GM12878 (cell line): ENCODE measurements at regions not wholly inside any gene's neighbourhood (a gene's known extent, or its start where the extent isn't known, plus 50 kb on each side); places are given as distances from the start of the nearest gene placed in this dataset.

Source experiments
- JUNB ChIP-seq: IDR thresholded peaks from 2 replicates; pipeline ENCODE4 v1.6.1; 2016; ENCODE audit warnings: antibody characterized with exemption, mild to moderate bottlenecking
- KLF5 ChIP-seq: fragments of 450-650 bp; IDR thresholded peaks from 2 replicates; pipeline ENCODE4 v1.6.1; 2014; ENCODE audit warnings: mild to moderate bottlenecking; ENCODE audit not compliant: partially characterized antibody
- POLR2A ChIP-seq: IDR thresholded peaks from 2 replicates; pipeline ENCODE4 v1.6.1; 2011; ENCODE audit warnings: low read depth, mild to moderate bottlenecking, low read length
- POLR2AphosphoS5 ChIP-seq: IDR thresholded peaks from 2 replicates; pipeline ENCODE4 v1.6.1; 2011; ENCODE audit warnings: mild to moderate bottlenecking, low read length, inconsistent platforms
- SIN3A ChIP-seq: IDR thresholded peaks from 2 replicates; pipeline ENCODE4 v1.6.1; 2012; ENCODE audit warnings: low read depth, low read length, improper control_type of control experiment
- ZNF274 ChIP-seq: IDR thresholded peaks from one replicate; pipeline ENCODE4 v1.8.0; 2011; ENCODE audit not compliant: insufficient read length, insufficient read depth
- TF ChIP-seq, protein P1 (sequence below): IDR thresholded peaks from 2 replicates; pipeline ENCODE4 v1.6.1; 2011; ENCODE audit warnings: borderline replicate concordance, low read depth, mild to moderate bottlenecking, moderate library complexity, mixed read lengths, low read length; ENCODE audit not compliant: insufficient read depth; ENCODE audit errors: extremely low read length

DNA sequence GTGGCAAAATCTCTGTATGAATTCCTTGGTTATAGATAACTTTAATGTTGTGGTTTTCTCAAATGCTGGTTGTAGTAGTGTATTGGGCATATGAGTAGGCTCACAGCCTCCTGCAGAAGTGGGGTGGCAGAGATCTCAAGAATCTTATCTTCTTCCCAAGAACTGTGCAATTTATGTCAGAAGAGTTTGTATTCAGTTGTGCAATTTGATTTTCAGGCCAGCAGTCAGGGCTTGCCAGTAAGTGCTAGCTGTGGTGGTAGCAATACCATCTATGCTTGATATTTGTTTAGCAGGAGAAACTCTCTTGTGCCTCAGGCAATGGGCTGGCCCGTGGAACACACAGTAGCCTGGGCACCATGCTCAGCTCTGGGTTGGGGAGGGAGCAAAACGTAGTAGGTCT is 58.4 kb upstream of the GOLIM4 start:
- no peak for TF ChIP-seq POLR2A
- no peak for TF ChIP-seq SIN3A
- no peak for TF ChIP-seq ZNF274
- TF ChIP-seq KLF5: no peak
- TF ChIP-seq JUNB: no peak
- TF ChIP-seq POLR2AphosphoS5: no peak
- TF ChIP-seq, protein P1, sequence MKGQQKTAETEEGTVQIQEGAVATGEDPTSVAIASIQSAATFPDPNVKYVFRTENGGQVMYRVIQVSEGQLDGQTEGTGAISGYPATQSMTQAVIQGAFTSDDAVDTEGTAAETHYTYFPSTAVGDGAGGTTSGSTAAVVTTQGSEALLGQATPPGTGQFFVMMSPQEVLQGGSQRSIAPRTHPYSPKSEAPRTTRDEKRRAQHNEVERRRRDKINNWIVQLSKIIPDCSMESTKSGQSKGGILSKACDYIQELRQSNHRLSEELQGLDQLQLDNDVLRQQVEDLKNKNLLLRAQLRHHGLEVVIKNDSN: no peak
